Activated CD8-positive, alpha-beta T cell treated with anti-CD3 and anti-CD28 coated beads, Interleukin-2, amount 10 ng/mL, durations not matched to agents 7 days and 5 days (primary cell): ENCODE measurements at regions not wholly inside any gene's neighbourhood (a gene's known extent, or its start where the extent isn't known, plus 50 kb on each side); places are given as distances from the start of the nearest gene placed in this dataset.
"Not testable (repeated sequence)": the region's sequence is repeated elsewhere in the genome, so short reads cannot be mapped to it uniquely, and the experiment has no call there.

Source experiments
- ATAC-seq: fragments of 150-1000 bp; cut with Tn5 transposase; one replicate; pipeline ENCODE4 v1.10.0; 2021; ENCODE audit warnings: moderate library complexity
- CTCF ChIA-PET: fragments of 350-600 bp; sonication (Branson Sonifier 250); formaldehyde crosslinking; loops from one replicate; lab custom pipeline; 2021; ENCODE audit warnings: antibody characterized with exemption; lab: Charles Lee
- POLR2A ChIA-PET: fragments of 350-600 bp; sonication (Branson Sonifier 250); formaldehyde crosslinking; loops from one replicate; lab custom pipeline; 2021; ENCODE audit warnings: antibody characterized with exemption; lab: Charles Lee
- DNase-seq: peaks from one replicate; pipeline ENCODE4 v3.0.0-alpha.2; 2020
- H3K27ac Mint-ChIP-seq: one replicate; pipeline ENCODE4 v1.8.0; 2021; ENCODE audit warnings: mild to moderate bottlenecking, mixed read lengths
- H3K27me3 Mint-ChIP-seq: one replicate; pipeline ENCODE4 v1.8.0; 2021; ENCODE audit warnings: low read depth, mixed read lengths
- H3K36me3 Mint-ChIP-seq: one replicate; pipeline ENCODE4 v1.8.0; 2021; ENCODE audit warnings: low read depth, mixed read lengths
- H3K4me1 Mint-ChIP-seq: one replicate; pipeline ENCODE4 v1.8.0; 2021; ENCODE audit warnings: low read depth, mixed read lengths
- H3K4me3 Mint-ChIP-seq: one replicate; pipeline ENCODE4 v1.8.0; 2021; ENCODE audit warnings: mild to moderate bottlenecking, mixed read lengths
- H3K9me3 Mint-ChIP-seq: one replicate; pipeline ENCODE4 v1.8.0; 2022; ENCODE audit warnings: mixed read lengths; ENCODE audit not compliant: insufficient read depth

DNA sequence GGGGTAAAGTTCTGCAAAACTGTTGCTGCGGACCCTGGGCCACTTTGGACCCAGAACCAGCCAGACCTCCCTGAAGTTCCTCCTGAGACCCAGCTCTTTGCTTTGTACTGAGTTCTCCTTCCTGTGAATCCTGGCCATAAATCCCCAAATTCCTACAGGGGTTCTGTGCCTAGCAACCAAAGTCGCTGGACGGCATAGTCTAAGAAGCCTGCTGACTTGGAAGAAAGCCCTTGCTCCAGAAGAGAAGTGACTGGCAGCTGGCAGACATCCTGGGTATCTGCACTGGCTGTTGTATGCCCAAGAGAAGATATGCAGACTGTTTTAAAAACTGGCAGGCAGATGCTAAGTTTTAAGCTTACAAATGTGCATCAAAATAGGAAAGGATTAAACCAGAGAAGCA is 99.9 kb upstream of the SLC24A4 start:
- Mint-ChIP-seq H3K4me1 (no peaks in the 10 kb centered on the region), H3K27ac (no peak overlapping the region), H3K9me3 (no peaks in the 10 kb centered on the region), H3K4me3 (no peak overlapping the region), H3K36me3 (no peaks in the 10 kb centered on the region), H3K27me3 (peaks cover 28% of the 10 kb centered on the region)
- ATAC-seq, result no peak
- CTCF ChIA-PET, result interaction anchor here (1.2 kb wide), 1 partner anchor 129 kb away, joined by 3 read pairs; no protein-coding TSS in a partner anchor
- POLR2A ChIA-PET, result interaction anchor here (0.6 kb wide), 1 partner anchor 452 kb away, joined by 3 read pairs; no protein-coding TSS in a partner anchor
- DNase-seq, result no peak

- CTCF ChIA-PET, result no interaction called here
- no peak for DNase-seq
- ATAC-seq, result no peak
- Mint-ChIP-seq H3K4me1 (no peaks in the 10 kb centered on the region), H3K9me3 (no peaks in the 10 kb centered on the region), H3K36me3 (no peaks in the 10 kb centered on the region), H3K27ac (no peak overlapping the region), H3K27me3 (peaks cover 26% of the 10 kb centered on the region), H3K4me3 (no peak overlapping the region)
- POLR2A ChIA-PET, result no interaction called here
Observed at GRCh38 chr14:92224358-92224954, 98.5 kb upstream of the SLC24A4 start.

- Mint-ChIP-seq H3K27ac (no peak overlapping the region), H3K36me3 (no peaks in the 10 kb centered on the region), H3K4me3 (no peak overlapping the region), H3K4me1 (no peaks in the 10 kb centered on the region), H3K9me3 (no peaks in the 10 kb centered on the region), H3K27me3 (peaks cover 32% of the 10 kb centered on the region)
- no peak for ATAC-seq
- no peak for DNase-seq
- ChIA-PET POLR2A (no interaction called here), CTCF (no interaction called here)
Observed at GRCh38 chr14:92225731-92226130, 97.2 kb upstream of the SLC24A4 start.

- H3K4me3 Mint-ChIP-seq, POLR2A ChIA-PET, DNase-seq, H3K27ac Mint-ChIP-seq, H3K4me1 Mint-ChIP-seq, H3K36me3 Mint-ChIP-seq, H3K9me3 Mint-ChIP-seq, ATAC-seq, CTCF ChIA-PET: not testable (repeated sequence)
- peaks cover 34% of the 10 kb centered on the region for H3K27me3 Mint-ChIP-seq
Observed at GRCh38 chr14:92226166-92226565, 96.8 kb upstream of the SLC24A4 start.

- ChIA-PET POLR2A (no interaction called here), CTCF (no interaction called here)
- Mint-ChIP-seq H3K27me3 (peaks cover 10% of the 10 kb centered on the region), H3K4me1 (no peaks in the 10 kb centered on the region), H3K9me3 (peaks cover 7% of the 10 kb centered on the region), H3K36me3 (no peaks in the 10 kb centered on the region), H3K27ac (no peak overlapping the region), H3K4me3 (no peak overlapping the region)
- DNase-seq (no peak), ATAC-seq (no peak)
Observed at GRCh38 chr14:92236243-92236900, 86.6 kb upstream of the SLC24A4 start.

GRCh38 chr14:92240658-92241057 is 82.3 kb upstream of the SLC24A4 start:
- CTCF ChIA-PET, result interaction anchor here (1.1 to 1.3 kb wide), 2 partner anchors 8 to 134 kb away, joined by 3 read pairs; partner anchors contain the start of gene ATXN3
- no peak for ATAC-seq

GRCh38 chr14:92241966-92242595 is 80.9 kb upstream of the SLC24A4 start:
- peaks cover 22% of the 10 kb centered on the region for H3K9me3 Mint-ChIP-seq

More at GRCh38 chr14:92240658-92241057, 82.3 kb upstream of the SLC24A4 start:
- Mint-ChIP-seq H3K9me3 (peaks cover 18% of the 10 kb centered on the region), H3K36me3 (no peaks in the 10 kb centered on the region), H3K4me1 (no peaks in the 10 kb centered on the region), H3K27ac (no peak overlapping the region), H3K4me3 (no peak overlapping the region), H3K27me3 (peaks cover 7% of the 10 kb centered on the region)
- POLR2A ChIA-PET, result no interaction called here
- no peak for DNase-seq

DNA sequence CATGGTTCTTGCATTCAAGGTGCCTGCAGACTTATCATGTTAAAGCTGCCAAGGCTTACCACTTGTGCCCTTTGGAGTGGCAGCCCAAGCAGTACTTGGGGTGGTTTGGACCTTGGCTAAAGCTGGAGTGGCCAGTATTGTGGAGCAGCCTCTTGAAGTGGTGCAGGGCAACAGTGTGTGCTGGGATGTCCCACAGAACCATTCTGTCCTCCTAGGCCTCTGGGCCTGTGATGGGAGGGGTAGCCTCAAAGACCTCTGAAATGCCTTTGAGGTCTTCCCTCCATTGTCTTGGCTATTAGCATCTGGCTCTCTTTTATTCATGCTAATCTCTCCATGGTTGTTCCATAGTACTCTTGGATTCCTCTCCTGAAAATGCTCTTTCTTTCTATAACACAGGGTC is 78.2 kb upstream of the SLC24A4 start:
- POLR2A ChIA-PET, result no interaction called here
- H3K9me3 Mint-ChIP-seq, result peaks cover 22% of the 10 kb centered on the region
- peaks cover 3% of the 10 kb centered on the region for H3K36me3 Mint-ChIP-seq
- peaks cover 12% of the 10 kb centered on the region for H3K4me1 Mint-ChIP-seq
- no peak overlapping the region for H3K4me3 Mint-ChIP-seq
- DNase-seq (no peak), ATAC-seq (no peak)
- peaks cover 9% of the 10 kb centered on the region for H3K27me3 Mint-ChIP-seq
- CTCF ChIA-PET, result no interaction called here
- no peak overlapping the region for H3K27ac Mint-ChIP-seq

More at GRCh38 chr14:92241966-92242595, 80.9 kb upstream of the SLC24A4 start:
- H3K36me3 Mint-ChIP-seq, result peaks cover 3% of the 10 kb centered on the region
- no peak for ATAC-seq
- H3K4me1 Mint-ChIP-seq, result peaks cover 12% of the 10 kb centered on the region
- no peak for DNase-seq
- no peak overlapping the region for H3K27ac Mint-ChIP-seq
- peaks cover 3% of the 10 kb centered on the region for H3K27me3 Mint-ChIP-seq
- ChIA-PET CTCF (no interaction called here), POLR2A (no interaction called here)
- H3K4me3 Mint-ChIP-seq, result no peak overlapping the region

- CTCF ChIA-PET, result interaction anchor here (0.6 to 0.8 kb wide), 2 partner anchors 9 to 348 kb away, joined by 3 read pairs; no protein-coding TSS in a partner anchor
Observed at GRCh38 chr14:92247341-92247740, 75.6 kb upstream of the SLC24A4 start.

GRCh38 chr14:92247947-92248346 is 75.0 kb upstream of the SLC24A4 start:
- no peak overlapping the region for H3K4me3 Mint-ChIP-seq
- DNase-seq, result no peak
- ChIA-PET CTCF (no interaction called here), POLR2A (no interaction called here)
- H3K9me3 Mint-ChIP-seq, result peaks cover 22% of the 10 kb centered on the region
- no peak overlapping the region for H3K27ac Mint-ChIP-seq
- H3K27me3 Mint-ChIP-seq, result peaks cover 26% of the 10 kb centered on the region
- H3K36me3 Mint-ChIP-seq, result peaks cover 3% of the 10 kb centered on the region
- H3K4me1 Mint-ChIP-seq, result peaks cover 12% of the 10 kb centered on the region
- ATAC-seq, result no peak

More at GRCh38 chr14:92247341-92247740, 75.6 kb upstream of the SLC24A4 start:
- DNase-seq, result no peak
- POLR2A ChIA-PET, result interaction anchor here (0.6 kb wide), 1 partner anchor 27 kb away, joined by 3 read pairs; no protein-coding TSS in a partner anchor
- no peak for ATAC-seq
- Mint-ChIP-seq H3K9me3 (peaks cover 22% of the 10 kb centered on the region), H3K36me3 (peaks cover 3% of the 10 kb centered on the region), H3K4me1 (peaks cover 12% of the 10 kb centered on the region), H3K27me3 (peaks cover 21% of the 10 kb centered on the region), H3K4me3 (no peak overlapping the region), H3K27ac (no peak overlapping the region)

- ATAC-seq (no peak), DNase-seq (no peak)
- peaks cover 19% of the 10 kb centered on the region for H3K9me3 Mint-ChIP-seq
- H3K4me3 Mint-ChIP-seq, result no peak overlapping the region
- ChIA-PET CTCF (interaction anchor here (0.9 kb wide), 1 partner anchor 8 kb away, joined by 3 read pairs; no protein-coding TSS in a partner anchor), POLR2A (interaction anchor here (1.2 kb wide), 1 partner anchor 10 kb away, joined by 3 read pairs; no protein-coding TSS in a partner anchor)
- H3K4me1 Mint-ChIP-seq, result peaks cover 12% of the 10 kb centered on the region
- H3K27ac Mint-ChIP-seq, result no peak overlapping the region
- peaks cover 31% of the 10 kb centered on the region for H3K27me3 Mint-ChIP-seq
- H3K36me3 Mint-ChIP-seq, result peaks cover 3% of the 10 kb centered on the region
Observed at GRCh38 chr14:92248696-92249095, 74.3 kb upstream of the SLC24A4 start.

DNA sequence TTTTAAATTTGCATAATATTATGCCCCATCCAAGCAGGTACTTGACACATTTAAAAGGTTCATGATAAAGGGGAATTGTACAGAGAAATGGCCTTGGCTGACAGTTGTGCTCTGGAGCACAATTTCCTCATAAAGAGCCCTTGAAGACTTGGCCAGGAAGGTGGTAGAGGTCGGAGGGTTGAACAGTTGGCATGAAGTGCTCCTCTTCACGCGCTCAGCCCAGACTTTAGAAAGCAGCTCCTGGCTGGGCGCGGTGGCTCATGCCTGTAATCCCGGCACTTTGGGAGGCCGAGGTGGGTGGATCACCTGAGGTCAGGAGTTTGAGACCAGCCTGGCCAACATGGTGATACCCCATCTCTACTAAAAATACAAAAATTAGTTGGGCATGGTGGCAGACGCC is 72.6 kb upstream of the SLC24A4 start:
- DNase-seq, result not testable (repeated sequence)

More for the DNA sequence above, 72.6 kb upstream of the SLC24A4 start:
- H3K36me3 Mint-ChIP-seq, H3K4me3 Mint-ChIP-seq, ATAC-seq, CTCF ChIA-PET, POLR2A ChIA-PET, H3K27ac Mint-ChIP-seq, H3K9me3 Mint-ChIP-seq: not testable (repeated sequence)
- H3K27me3 Mint-ChIP-seq, result peaks cover 45% of the 10 kb centered on the region
- H3K4me1 Mint-ChIP-seq, result peaks cover 24% of the 10 kb centered on the region
